WTC11 (cell line): ENCODE measurements at regions not wholly inside any gene's neighbourhood (a gene's known extent, or its start where the extent isn't known, plus 50 kb on each side); places are given as distances from the start of the nearest gene placed in this dataset.

Source experiments
- ATAC-seq: fragments of 200-7000 bp; cut with Tn5 transposase; 2 replicates; pipeline ENCODE4 v1.10.0; 2021; ENCODE audit warnings: mild to moderate bottlenecking, moderate library complexity
- CTCF ChIA-PET: fragments of 300-600 bp; sonication (Branson Sonifier 250); formaldehyde crosslinking; loops from one replicate; lab custom pipeline; 2021; ENCODE audit warnings: antibody characterized with exemption; lab: Charles Lee
- POLR2A ChIA-PET: fragments of 350-600 bp; sonication (Branson Sonifier 250); formaldehyde crosslinking; loops from one replicate; lab custom pipeline; 2021; ENCODE audit warnings: antibody characterized with exemption; lab: Charles Lee
- DNase-seq: peaks from one replicate; pipeline ENCODE4 v3.0.0; 2021; ENCODE audit warnings: low spot score
- H3K27ac Mint-ChIP-seq: 2 replicates; pipeline ENCODE4 v1.8.0; 2021; ENCODE audit warnings: mixed read lengths
- H3K27me3 Mint-ChIP-seq: 2 replicates; pipeline ENCODE4 v1.8.0; 2021; ENCODE audit warnings: low read depth, mild to moderate bottlenecking, moderate library complexity, mixed read lengths
- H3K36me3 Mint-ChIP-seq: 2 replicates; pipeline ENCODE4 v1.8.0; 2021; ENCODE audit warnings: mixed read lengths
- H3K4me1 Mint-ChIP-seq: 2 replicates; pipeline ENCODE4 v1.8.0; 2022; ENCODE audit warnings: mixed read lengths
- H3K4me3 Mint-ChIP-seq: 2 replicates; pipeline ENCODE4 v1.8.0; 2021; ENCODE audit warnings: mild to moderate bottlenecking, moderate library complexity, mixed read lengths
- H3K9me3 Mint-ChIP-seq: 2 replicates; pipeline ENCODE4 v1.8.0; 2021; ENCODE audit warnings: mixed read lengths
- AFF4 ChIP-seq: sonication (generic); formaldehyde crosslinking; IDR thresholded peaks from 2 replicates; pipeline ENCODE4 v1.8.1; 2023; ENCODE audit warnings: mild to moderate bottlenecking, missing genetic modification reagents, borderline replicate concordance
- AR ChIP-seq: fragments of 250-450 bp; sonication (Bioruptor Pico); IDR thresholded peaks from 2 replicates; pipeline ENCODE4 v1.9.0; 2021; ENCODE audit warnings: mild to moderate bottlenecking
- ARID4B ChIP-seq: sonication (generic); formaldehyde crosslinking; IDR thresholded peaks from 2 replicates; pipeline ENCODE4 v1.8.0; 2023; ENCODE audit warnings: missing genetic modification reagents, mild to moderate bottlenecking, borderline replicate concordance
- ATF1 ChIP-seq: sonication (generic); formaldehyde crosslinking; IDR thresholded peaks from 2 replicates; pipeline ENCODE4 v1.8.1; 2023; ENCODE audit warnings: mild to moderate bottlenecking, moderate library complexity, missing genetic modification reagents
- ATF6 ChIP-seq: sonication (generic); formaldehyde crosslinking; IDR thresholded peaks from 2 replicates; pipeline ENCODE4 v1.8.1; 2023; ENCODE audit warnings: mild to moderate bottlenecking, missing genetic modification reagents
- CREM ChIP-seq: sonication (generic); formaldehyde crosslinking; IDR thresholded peaks from 2 replicates; pipeline ENCODE4 v1.8.1; 2022; ENCODE audit warnings: mild to moderate bottlenecking, missing genetic modification reagents, moderate library complexity
- ESRRA ChIP-seq: sonication (generic); formaldehyde crosslinking; IDR thresholded peaks from 2 replicates; pipeline ENCODE4 v1.8.1; 2022; ENCODE audit warnings: mild to moderate bottlenecking, missing genetic modification reagents, borderline replicate concordance
- FOXK1 ChIP-seq: sonication (generic); formaldehyde crosslinking; IDR thresholded peaks from 2 replicates; pipeline ENCODE4 v1.8.0; 2022; ENCODE audit warnings: mild to moderate bottlenecking, moderate library complexity, missing genetic modification reagents
- IRF1 ChIP-seq: sonication (generic); formaldehyde crosslinking; IDR thresholded peaks from 2 replicates; pipeline ENCODE4 v1.8.0; 2023; ENCODE audit warnings: missing genetic modification reagents
- JAZF1 ChIP-seq: fragments of 250-450 bp; sonication (Bioruptor Pico); IDR thresholded peaks from 2 replicates; pipeline ENCODE4 v1.9.0; 2021; ENCODE audit warnings: moderate library complexity, mild to moderate bottlenecking, inconsistent platforms
- PRRX2 ChIP-seq: fragments of 250-450 bp; sonication (Bioruptor Pico); IDR thresholded peaks from 2 replicates; pipeline ENCODE4 v1.8.0; 2021; ENCODE audit warnings: mild to moderate bottlenecking
- SMAD3 ChIP-seq: sonication (generic); formaldehyde crosslinking; IDR thresholded peaks from 2 replicates; pipeline ENCODE4 v1.8.0; 2022; ENCODE audit warnings: missing genetic modification reagents, mild to moderate bottlenecking, borderline replicate concordance
- ZBTB43 ChIP-seq: sonication (generic); formaldehyde crosslinking; IDR thresholded peaks from 2 replicates; pipeline ENCODE4 v1.8.1; 2023; ENCODE audit warnings: mild to moderate bottlenecking, missing genetic modification reagents
- ZNF416 ChIP-seq: fragments of 250-450 bp; sonication (Bioruptor Pico); IDR thresholded peaks from 2 replicates; pipeline ENCODE4 v1.9.0; 2021; ENCODE audit warnings: mild to moderate bottlenecking, inconsistent platforms
- ZNF512 ChIP-seq: sonication (generic); formaldehyde crosslinking; IDR thresholded peaks from 2 replicates; pipeline ENCODE4 v1.8.1; 2022; ENCODE audit warnings: missing genetic modification reagents, borderline replicate concordance

- Mint-ChIP-seq H3K36me3 (peaks cover 5% of the 10 kb centered on the region), H3K4me3 (no peak overlapping the region), H3K4me1 (peaks cover 36% of the 10 kb centered on the region), H3K27ac (no peak overlapping the region; the same call in 1 of the 2 replicates), H3K27me3 (peaks cover 13% of the 10 kb centered on the region), H3K9me3 (peaks cover 6% of the 10 kb centered on the region)
- ATAC-seq (no peak), DNase-seq (no peak)
- no peak for TF ChIP-seq ATF6
- TF ChIP-seq SMAD3 (CRISPR knock-in tag) = no peak
- TF ChIP-seq AFF4 (CRISPR knock-in tag) = no peak
- TF ChIP-seq ZNF416 (CRISPR knock-in tag) = no peak
- no peak for TF ChIP-seq ATF1 (CRISPR knock-in tag)
- TF ChIP-seq ZBTB43 (CRISPR knock-in tag) = no peak
- no peak for TF ChIP-seq CREM (CRISPR knock-in tag)
- TF ChIP-seq JAZF1 (CRISPR knock-in tag) = no peak
- TF ChIP-seq PRRX2 (CRISPR knock-in tag) = no peak
- TF ChIP-seq ZNF512 (CRISPR knock-in tag) = no peak
- TF ChIP-seq IRF1 (CRISPR knock-in tag) = no peak
- ChIA-PET CTCF (interaction anchor here (0.7 kb wide), 1 partner anchor 203 kb away, joined by 3 read pairs; no protein-coding TSS in a partner anchor), POLR2A (no interaction called here)
These were observed 56.9 kb upstream of the TNS3 start for GRCh38 chr7:47638679-47639315.

GRCh38 chr7:47636433-47637175 lies 54.7 kb upstream of the TNS3 start:
- ATAC-seq = no peak
- H3K9me3 Mint-ChIP-seq = no peaks in the 10 kb centered on the region
- ChIA-PET POLR2A (no interaction called here), CTCF (no interaction called here)
- H3K27me3 Mint-ChIP-seq = peaks cover 16% of the 10 kb centered on the region
- H3K4me3 Mint-ChIP-seq = no peak overlapping the region
- H3K4me1 Mint-ChIP-seq = peaks cover 40% of the 10 kb centered on the region
- H3K36me3 Mint-ChIP-seq = no peaks in the 10 kb centered on the region
- DNase-seq = no peak
- no peak overlapping the region for H3K27ac Mint-ChIP-seq
- TF ChIP-seq AR (CRISPR knock-in tag) (no peak), ARID4B (no peak), ESRRA (CRISPR knock-in tag) (no peak), FOXK1 (CRISPR knock-in tag) (no peak), SMAD3 (CRISPR knock-in tag) (no peak)
